ES-I3 (cell line): ENCODE measurements at regions not wholly inside any gene's neighbourhood (a gene's known extent, or its start where the extent isn't known, plus 50 kb on each side); places are given as distances from the start of the nearest gene placed in this dataset.
"Not testable (repeated sequence)": the region's sequence is repeated elsewhere in the genome, so short reads cannot be mapped to it uniquely, and the experiment has no call there.

Source experiments
- H3K36me3 ChIP-seq: 2 replicates; pipeline ENCODE4 v1.6.1; 2013; ENCODE audit warnings: mild to moderate bottlenecking, low read length, control low read depth, moderate library complexity; ENCODE audit not compliant: insufficient read depth
- H3K4me1 ChIP-seq: 2 replicates; pipeline ENCODE4 v1.6.1; 2013; ENCODE audit warnings: mild to moderate bottlenecking, control low read depth, low read length; ENCODE audit not compliant: insufficient read depth
- H3K9ac ChIP-seq: 2 replicates; pipeline ENCODE4 v1.6.1; 2013; ENCODE audit warnings: low read depth, mild to moderate bottlenecking, low read length, moderate library complexity
- H3K9me3 ChIP-seq: 2 replicates; pipeline ENCODE4 v1.6.1; 2013; ENCODE audit warnings: mild to moderate bottlenecking, low read length, moderate library complexity; ENCODE audit not compliant: control insufficient read depth, insufficient read depth

- no peak overlapping the region for H3K9ac ChIP-seq
- H3K36me3 ChIP-seq = no peaks in the 10 kb centered on the region
- peaks cover 3% of the 10 kb centered on the region; the same call in 1 of the 2 replicates for H3K9me3 ChIP-seq
- peaks cover 8% of the 10 kb centered on the region for H3K4me1 ChIP-seq
Measured at GRCh38 chrX:46254641-46255040, 290.6 kb downstream of the ZNF674 start.

DNA sequence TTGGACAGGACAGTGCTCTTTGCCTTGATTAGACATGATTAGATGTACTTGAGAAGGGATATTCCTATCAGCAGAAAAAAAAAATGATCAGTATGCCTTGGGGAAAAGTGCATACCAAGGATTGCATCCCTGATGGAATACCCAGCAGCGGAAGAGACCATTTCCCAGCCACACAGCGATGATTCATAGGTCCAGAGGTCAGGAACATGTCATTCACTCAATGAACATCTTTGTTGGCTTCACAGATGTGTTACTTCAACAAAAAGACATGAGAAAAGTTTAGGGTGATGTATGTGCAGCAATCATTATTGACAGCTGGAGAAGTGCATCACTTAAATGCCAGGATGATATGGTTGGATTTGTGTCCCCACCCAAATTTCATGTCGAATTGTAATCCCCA, 293.5 kb downstream of the ZNF674 start:
- Histone ChIP-seq H3K9me3 (no peaks in the 10 kb centered on the region), H3K4me1 (peaks cover 14% of the 10 kb centered on the region), H3K36me3 (no peaks in the 10 kb centered on the region), H3K9ac (no peak overlapping the region)

DNA sequence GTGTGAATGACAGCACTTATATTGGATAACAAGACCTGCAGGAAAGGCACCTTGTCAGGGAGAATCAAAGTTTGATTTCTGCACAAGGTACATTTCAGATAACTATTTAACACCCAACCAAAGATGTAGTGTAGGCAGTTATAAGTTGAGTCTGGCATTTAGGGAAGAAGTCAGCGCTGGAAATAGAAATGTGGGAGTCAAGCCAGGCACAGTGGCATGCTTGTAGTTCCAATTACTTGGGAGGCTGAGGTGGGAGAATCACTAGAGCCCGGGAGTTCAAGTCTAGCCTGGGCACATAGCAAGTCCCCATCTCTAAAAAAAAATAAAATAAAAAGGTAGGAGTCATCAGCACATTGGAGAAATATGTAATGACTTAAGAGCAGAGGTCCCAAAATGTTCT, 295.1 kb downstream of the ZNF674 start:
- Histone ChIP-seq H3K9me3 (no peaks in the 10 kb centered on the region), H3K9ac (no peak overlapping the region), H3K4me1 (peaks cover 11% of the 10 kb centered on the region), H3K36me3 (no peaks in the 10 kb centered on the region)

- H3K9ac ChIP-seq = no peak overlapping the region
- no peaks in the 10 kb centered on the region for H3K9me3 ChIP-seq
- peaks cover 6% of the 10 kb centered on the region for H3K4me1 ChIP-seq
- no peaks in the 10 kb centered on the region for H3K36me3 ChIP-seq
Measured at GRCh38 chrX:46247456-46247855, 297.8 kb downstream of the ZNF674 start.

- Histone ChIP-seq H3K4me1 (peaks cover 6% of the 10 kb centered on the region), H3K9ac (no peak overlapping the region), H3K9me3 (no peaks in the 10 kb centered on the region), H3K36me3 (no peaks in the 10 kb centered on the region)
Measured at GRCh38 chrX:46244451-46244850, 300.8 kb downstream of the ZNF674 start.

- no peaks in the 10 kb centered on the region for H3K36me3 ChIP-seq
- no peaks in the 10 kb centered on the region for H3K4me1 ChIP-seq
- no peaks in the 10 kb centered on the region for H3K9me3 ChIP-seq
- no peak overlapping the region for H3K9ac ChIP-seq
Measured at GRCh38 chrX:46236411-46236810, 308.8 kb downstream of the ZNF674 start.

DNA sequence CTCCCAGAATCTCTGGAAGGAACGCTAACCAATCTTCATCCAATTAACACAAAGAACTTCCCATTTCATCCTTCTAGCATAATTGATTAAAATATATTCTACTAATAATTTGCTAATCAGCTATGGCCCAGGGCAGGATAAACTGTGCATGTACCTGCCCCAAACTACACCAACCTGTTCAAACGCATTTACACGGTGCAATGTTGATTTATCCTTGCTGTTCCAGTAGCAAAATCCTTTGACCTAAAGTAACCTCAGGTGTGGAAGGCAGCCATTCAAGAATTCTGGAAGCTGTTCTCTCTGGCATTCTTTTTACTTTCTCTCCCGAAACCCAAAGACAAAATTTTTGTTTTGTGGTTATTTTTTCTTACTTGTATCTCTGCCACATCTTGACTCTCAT, 309.4 kb downstream of the ZNF674 start:
- no peaks in the 10 kb centered on the region for H3K36me3 ChIP-seq
- H3K4me1 ChIP-seq = no peaks in the 10 kb centered on the region
- no peaks in the 10 kb centered on the region for H3K9me3 ChIP-seq
- no peak overlapping the region for H3K9ac ChIP-seq

DNA sequence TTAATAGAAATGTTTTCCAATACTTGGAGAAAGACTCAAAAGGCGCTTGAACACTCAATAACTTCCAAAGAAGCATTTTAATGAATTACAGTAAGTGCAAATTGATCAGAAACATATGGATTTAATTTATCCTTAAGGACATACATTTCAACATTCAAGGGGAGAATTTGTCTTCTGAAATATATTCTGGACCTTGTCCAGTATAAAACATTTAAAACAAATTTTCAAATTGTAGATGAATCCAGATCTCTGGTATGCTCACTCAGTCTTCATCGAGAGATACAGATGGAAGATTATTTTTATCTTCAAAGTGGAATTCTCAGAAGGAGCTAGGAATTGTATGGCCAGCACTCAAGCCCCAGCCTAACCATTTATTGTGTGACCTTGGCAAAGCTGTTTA, 310.4 kb downstream of the ZNF674 start:
- H3K36me3 ChIP-seq = no peaks in the 10 kb centered on the region
- H3K4me1 ChIP-seq = no peaks in the 10 kb centered on the region
- no peak overlapping the region for H3K9ac ChIP-seq
- H3K9me3 ChIP-seq = no peaks in the 10 kb centered on the region

- Histone ChIP-seq H3K36me3 (no peaks in the 10 kb centered on the region), H3K9ac (no peak overlapping the region), H3K4me1 (no peaks in the 10 kb centered on the region), H3K9me3 (no peaks in the 10 kb centered on the region; the same call in 1 of the 2 replicates)
Measured at GRCh38 chrX:46228389-46228788, 316.8 kb downstream of the ZNF674 start.

DNA sequence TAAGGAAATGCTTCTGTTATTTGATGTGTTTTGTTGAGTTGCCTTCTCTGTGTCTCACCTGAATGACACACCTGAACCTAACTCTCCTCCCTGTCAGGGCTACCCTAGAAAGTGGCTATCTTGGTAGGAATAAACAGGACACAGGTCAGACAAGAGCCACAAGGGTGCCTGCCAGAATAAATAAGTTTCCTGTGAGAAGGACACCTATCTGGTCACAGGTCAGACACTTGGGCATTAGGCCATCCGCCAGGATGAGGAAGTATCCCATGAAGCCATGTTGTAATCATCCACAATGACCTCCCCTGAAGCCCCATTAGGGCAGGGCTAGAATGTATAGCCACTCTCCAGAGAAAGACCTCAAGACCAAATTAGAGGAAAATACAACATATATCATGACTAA, 318.8 kb downstream of the ZNF674 start:
- H3K4me1 ChIP-seq = no peaks in the 10 kb centered on the region
- H3K9me3 ChIP-seq = no peaks in the 10 kb centered on the region; the same call in 1 of the 2 replicates
- no peak overlapping the region for H3K9ac ChIP-seq
- no peaks in the 10 kb centered on the region for H3K36me3 ChIP-seq

- H3K4me1 ChIP-seq, H3K36me3 ChIP-seq: not testable (repeated sequence)
Measured at GRCh38 chrX:46223499-46223898, 321.7 kb downstream of the ZNF674 start.

DNA sequence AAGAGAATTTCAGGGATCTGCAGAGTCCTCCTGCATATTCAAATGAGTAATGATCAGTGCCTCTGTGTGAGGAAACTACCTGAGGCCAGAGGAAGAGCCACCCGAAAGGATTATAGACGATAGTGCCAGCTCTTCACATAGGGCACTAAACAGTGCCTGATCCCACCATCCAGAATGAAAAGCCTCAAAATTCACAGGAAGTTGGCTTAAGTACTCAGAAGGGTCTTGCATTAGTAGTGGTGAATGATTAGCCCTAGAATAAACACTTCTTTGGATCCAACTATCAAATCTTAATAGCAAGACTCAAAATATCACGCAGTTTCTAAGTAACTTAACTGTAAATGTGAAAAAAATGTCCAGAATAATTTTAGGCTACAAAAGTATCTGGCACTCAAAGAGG, 324.4 kb downstream of the ZNF674 start:
- H3K36me3 ChIP-seq = no peaks in the 10 kb centered on the region
- no peaks in the 10 kb centered on the region; the same call in 1 of the 2 replicates for H3K9me3 ChIP-seq
- H3K4me1 ChIP-seq = no peaks in the 10 kb centered on the region; the same call in 1 of the 2 replicates
- no peak overlapping the region for H3K9ac ChIP-seq

More at GRCh38 chrX:46223499-46223898, 321.7 kb downstream of the ZNF674 start:
- H3K9me3 ChIP-seq, H3K9ac ChIP-seq: not testable (repeated sequence)

GRCh38 chrX:46218373-46218772, 326.8 kb downstream of the ZNF674 start:
- Histone ChIP-seq H3K36me3 (no peaks in the 10 kb centered on the region), H3K9me3 (no peaks in the 10 kb centered on the region)

DNA sequence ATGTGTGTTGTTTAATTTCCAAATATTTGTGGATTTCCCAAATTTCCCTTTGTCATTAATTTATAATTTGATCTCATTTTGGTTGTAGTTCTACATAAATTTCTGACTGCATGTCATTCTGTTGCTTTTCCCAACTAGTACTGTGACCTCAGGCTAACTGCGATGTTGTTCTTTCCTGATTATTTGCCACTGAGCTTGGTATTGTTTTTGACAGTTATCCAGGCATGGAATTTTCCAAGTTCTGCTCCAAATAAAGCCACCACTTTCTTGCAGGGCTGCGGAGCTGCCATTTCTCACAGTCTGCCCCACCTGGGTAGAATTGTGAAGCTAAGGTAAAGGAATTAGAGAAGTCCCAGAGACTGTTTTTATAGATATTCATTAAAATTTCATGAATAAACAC, 328.8 kb downstream of the ZNF674 start:
- no peak overlapping the region for H3K9ac ChIP-seq

More at GRCh38 chrX:46218373-46218772, 326.8 kb downstream of the ZNF674 start:
- H3K4me1 ChIP-seq = no peaks in the 10 kb centered on the region; the same call in 1 of the 2 replicates
- no peak overlapping the region for H3K9ac ChIP-seq

GRCh38 chrX:46211079-46211478, 334.1 kb downstream of the ZNF674 start:
- Histone ChIP-seq H3K4me1 (peaks cover 5% of the 10 kb centered on the region; the same call in 1 of the 2 replicates), H3K36me3 (no peaks in the 10 kb centered on the region), H3K9ac (no peak overlapping the region), H3K9me3 (no peaks in the 10 kb centered on the region)

More for the DNA sequence above, 328.8 kb downstream of the ZNF674 start:
- Histone ChIP-seq H3K36me3 (no peaks in the 10 kb centered on the region), H3K4me1 (no peaks in the 10 kb centered on the region; the same call in 1 of the 2 replicates), H3K9me3 (no peaks in the 10 kb centered on the region)

DNA sequence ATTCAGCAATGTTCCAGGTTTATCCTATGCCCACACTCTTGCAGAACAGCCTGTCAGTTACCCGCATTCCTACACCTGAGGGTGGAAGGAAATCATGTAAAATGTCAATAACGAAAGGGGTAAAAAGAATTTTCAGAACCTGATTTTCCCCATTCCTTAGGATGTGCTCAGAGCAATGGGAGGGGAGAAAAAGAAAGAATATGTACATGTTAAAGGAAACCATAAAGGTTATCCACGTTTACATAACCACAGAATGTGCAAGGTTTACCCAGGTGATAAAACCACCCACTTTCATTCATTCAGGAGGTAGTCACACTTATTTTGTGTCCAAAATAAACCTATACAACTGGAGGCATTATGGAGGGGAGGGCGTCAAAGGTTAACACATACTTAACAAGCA, 335.5 kb downstream of the ZNF674 start:
- H3K9me3 ChIP-seq = no peaks in the 10 kb centered on the region
- peaks cover 5% of the 10 kb centered on the region; the same call in 1 of the 2 replicates for H3K4me1 ChIP-seq
- no peak overlapping the region for H3K9ac ChIP-seq
- H3K36me3 ChIP-seq = no peaks in the 10 kb centered on the region
